GM10266 (cell line): ENCODE measurements at regions not wholly inside any gene's neighbourhood (a gene's known extent, or its start where the extent isn't known, plus 50 kb on each side); places are given as distances from the start of the nearest gene placed in this dataset.

Experiments
- DNase-seq: peaks from one replicate; pipeline ENCODE4 v3.0.0; 2012; ENCODE audit errors: extremely low spot score
- TF ChIP-seq, protein P1 (sequence below): IDR thresholded peaks from 2 replicates; pipeline ENCODE4 v1.5.1; 2012; ENCODE audit warnings: mild to moderate bottlenecking, low read depth; ENCODE audit not compliant: control insufficient read depth, insufficient read depth; ENCODE audit errors: missing control alignments

GRCh38 chr7:22879709-22880306 lies 57.2 kb upstream of the TOMM7 start:
- no peak for DNase-seq
- TF ChIP-seq, protein P1, sequence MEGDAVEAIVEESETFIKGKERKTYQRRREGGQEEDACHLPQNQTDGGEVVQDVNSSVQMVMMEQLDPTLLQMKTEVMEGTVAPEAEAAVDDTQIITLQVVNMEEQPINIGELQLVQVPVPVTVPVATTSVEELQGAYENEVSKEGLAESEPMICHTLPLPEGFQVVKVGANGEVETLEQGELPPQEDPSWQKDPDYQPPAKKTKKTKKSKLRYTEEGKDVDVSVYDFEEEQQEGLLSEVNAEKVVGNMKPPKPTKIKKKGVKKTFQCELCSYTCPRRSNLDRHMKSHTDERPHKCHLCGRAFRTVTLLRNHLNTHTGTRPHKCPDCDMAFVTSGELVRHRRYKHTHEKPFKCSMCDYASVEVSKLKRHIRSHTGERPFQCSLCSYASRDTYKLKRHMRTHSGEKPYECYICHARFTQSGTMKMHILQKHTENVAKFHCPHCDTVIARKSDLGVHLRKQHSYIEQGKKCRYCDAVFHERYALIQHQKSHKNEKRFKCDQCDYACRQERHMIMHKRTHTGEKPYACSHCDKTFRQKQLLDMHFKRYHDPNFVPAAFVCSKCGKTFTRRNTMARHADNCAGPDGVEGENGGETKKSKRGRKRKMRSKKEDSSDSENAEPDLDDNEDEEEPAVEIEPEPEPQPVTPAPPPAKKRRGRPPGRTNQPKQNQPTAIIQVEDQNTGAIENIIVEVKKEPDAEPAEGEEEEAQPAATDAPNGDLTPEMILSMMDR: no peak

DNA sequence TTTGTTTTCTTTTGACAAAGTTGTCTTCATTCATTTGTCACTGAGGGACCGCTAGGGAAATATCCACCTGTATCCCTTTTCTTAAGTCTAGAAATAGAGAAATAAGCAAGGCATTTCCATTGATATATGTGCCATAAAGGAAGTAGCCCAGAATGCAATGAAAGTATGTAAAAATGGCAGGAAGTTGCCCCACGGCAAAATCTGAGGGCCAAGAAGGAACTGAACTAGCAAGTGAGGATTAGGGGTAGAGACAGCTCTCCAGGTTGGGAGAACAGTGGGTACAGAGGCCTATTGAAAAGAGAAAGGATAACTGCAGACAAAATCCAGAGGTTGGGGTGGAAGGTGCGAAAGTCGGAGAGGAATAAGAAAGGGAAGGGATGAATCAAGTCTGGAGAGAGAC lies 56.6 kb upstream of the TOMM7 start:
- TF ChIP-seq, protein P1: no peak
- no peak for DNase-seq

- DNase-seq: no peak
- TF ChIP-seq, protein P1: no peak
Observed at GRCh38 chr7:22876986-22877729, 54.5 kb upstream of the TOMM7 start.

GRCh38 chr7:22875470-22875869 lies 52.8 kb upstream of the TOMM7 start:
- TF ChIP-seq, protein P1: no peak
- DNase-seq: no peak

GRCh38 chr7:22874904-22875303 lies 52.3 kb upstream of the TOMM7 start:
- TF ChIP-seq, protein P1: no peak
- no peak for DNase-seq
